ENCODE measurements at regions not wholly inside any gene's neighbourhood (a gene's known extent, or its start where the extent isn't known, plus 50 kb on each side); places are given as distances from the start of the nearest gene placed in this dataset.
"Not testable (repeated sequence)": the region's sequence is repeated elsewhere in the genome, so short reads cannot be mapped to it uniquely, and the experiment has no call there.

DNA sequence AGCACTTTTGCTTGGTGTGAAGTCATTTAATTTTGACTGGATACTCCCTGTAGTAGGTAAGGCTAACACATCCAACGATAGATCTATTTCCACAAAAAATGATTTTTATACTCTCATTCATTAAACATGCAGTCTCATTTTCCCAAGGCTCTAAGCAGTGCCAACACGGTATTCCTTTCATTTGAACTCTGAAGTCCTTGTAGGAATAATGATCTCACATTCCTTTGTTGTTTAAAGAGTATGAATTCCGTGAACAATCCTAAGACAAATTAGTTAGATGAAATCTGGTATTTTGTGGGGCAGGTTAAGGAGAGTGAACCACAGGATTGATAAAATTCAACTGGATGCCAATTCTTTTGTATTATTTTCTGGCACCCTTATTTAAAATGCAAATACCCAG, 66.6 kb downstream of the LACC1 start:
- DNase-seq (no peak), ATAC-seq (no peak)
- Histone ChIP-seq H3K9me3 (peaks cover 0 to 23% (median 8%) of the 10 kb centered on the region in 11 donors), H3K27me3 (peaks cover 0 to 22% (median 0%) of the 10 kb centered on the region in 7 donors), H3K27ac (no peak overlapping the region), H3K4me1 (no peaks in the 10 kb centered on the region), H3K36me3 (no peaks in the 10 kb centered on the region), H3K4me3 (no peak overlapping the region)
- WGBS, 2 donors: 84 to 87% methylated on average over 3 of the region's 3 CpGs
- intact Hi-C loops (cut with DNase I): no loop called here
- TF ChIP-seq, protein P1, sequence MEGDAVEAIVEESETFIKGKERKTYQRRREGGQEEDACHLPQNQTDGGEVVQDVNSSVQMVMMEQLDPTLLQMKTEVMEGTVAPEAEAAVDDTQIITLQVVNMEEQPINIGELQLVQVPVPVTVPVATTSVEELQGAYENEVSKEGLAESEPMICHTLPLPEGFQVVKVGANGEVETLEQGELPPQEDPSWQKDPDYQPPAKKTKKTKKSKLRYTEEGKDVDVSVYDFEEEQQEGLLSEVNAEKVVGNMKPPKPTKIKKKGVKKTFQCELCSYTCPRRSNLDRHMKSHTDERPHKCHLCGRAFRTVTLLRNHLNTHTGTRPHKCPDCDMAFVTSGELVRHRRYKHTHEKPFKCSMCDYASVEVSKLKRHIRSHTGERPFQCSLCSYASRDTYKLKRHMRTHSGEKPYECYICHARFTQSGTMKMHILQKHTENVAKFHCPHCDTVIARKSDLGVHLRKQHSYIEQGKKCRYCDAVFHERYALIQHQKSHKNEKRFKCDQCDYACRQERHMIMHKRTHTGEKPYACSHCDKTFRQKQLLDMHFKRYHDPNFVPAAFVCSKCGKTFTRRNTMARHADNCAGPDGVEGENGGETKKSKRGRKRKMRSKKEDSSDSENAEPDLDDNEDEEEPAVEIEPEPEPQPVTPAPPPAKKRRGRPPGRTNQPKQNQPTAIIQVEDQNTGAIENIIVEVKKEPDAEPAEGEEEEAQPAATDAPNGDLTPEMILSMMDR (IDR thresholded peaks at IDR 0.05): no peak

DNA sequence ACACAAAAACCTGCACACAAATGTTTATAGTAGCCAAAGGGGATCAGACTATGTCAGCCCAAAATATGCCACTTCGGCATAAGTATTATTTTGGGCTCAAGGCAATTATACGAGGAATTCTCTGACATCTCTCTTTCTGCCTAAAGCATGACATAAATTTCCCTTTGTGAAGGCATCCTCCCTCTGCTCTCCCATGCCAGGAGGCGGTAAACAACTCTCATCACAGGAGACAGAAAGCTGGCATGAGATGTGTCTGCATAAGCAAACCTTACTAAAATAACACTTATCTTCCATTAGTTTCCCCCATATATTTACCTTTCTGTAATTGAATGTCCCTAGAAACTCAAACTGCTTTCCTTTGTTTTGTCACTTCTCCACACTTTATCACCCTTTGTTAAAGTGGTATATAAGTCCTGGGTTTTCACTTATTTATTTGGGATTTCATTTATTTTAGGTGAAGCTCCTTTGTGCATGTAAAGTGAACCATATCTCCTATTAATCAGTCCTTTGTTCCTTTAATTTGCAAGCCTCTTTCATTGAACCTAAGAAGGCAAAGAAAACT, 68.3 kb downstream of the LACC1 start:
- WGBS, 2 donors: 90 to 96% methylated on average over 3 of the region's 3 CpGs
- no peaks in the 10 kb centered on the region for H3K4me1 ChIP-seq
- ATAC-seq (no peak), DNase-seq (no peak)
- TF ChIP-seq, protein P1 (IDR thresholded peaks at IDR 0.05): no peak
- peaks cover 0 to 6% (median 0%) of the 10 kb centered on the region in 7 donors for H3K27me3 ChIP-seq
- peaks cover 0 to 23% (median 8%) of the 10 kb centered on the region in 11 donors for H3K9me3 ChIP-seq
- no peak overlapping the region for H3K4me3 ChIP-seq
- intact Hi-C loops (cut with DNase I): no loop called here
- H3K36me3 ChIP-seq: no peaks in the 10 kb centered on the region
- no peak overlapping the region for H3K27ac ChIP-seq

DNA sequence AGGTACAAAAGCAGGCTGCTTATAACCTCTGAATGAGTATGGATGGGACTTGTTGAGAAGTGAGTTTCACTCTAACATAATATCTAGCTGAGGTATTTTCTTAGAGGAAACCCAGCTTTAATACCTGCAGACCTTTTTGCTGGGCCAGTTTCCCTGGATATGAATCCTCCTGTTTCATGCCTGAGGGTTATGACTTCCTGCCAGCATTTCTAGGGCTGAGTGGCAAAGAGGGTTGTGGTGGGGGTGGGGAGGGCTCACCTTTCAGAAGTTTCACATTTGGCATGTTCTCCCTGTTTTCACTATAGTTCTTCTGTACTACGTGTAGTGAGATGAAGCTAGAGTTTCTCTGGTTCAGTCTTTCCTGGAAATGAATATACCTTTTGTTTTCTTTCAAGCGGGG, 73.7 kb downstream of the LACC1 start:
- DNase-seq (no peak), ATAC-seq (no peak)
- TF ChIP-seq, protein P1 (IDR thresholded peaks at IDR 0.05): no peak
- Histone ChIP-seq H3K27me3 (peaks cover 0 to 16% (median 0%) of the 10 kb centered on the region in 7 donors), H3K27ac (no peak overlapping the region), H3K36me3 (no peaks in the 10 kb centered on the region), H3K4me1 (peaks cover 0 to 9% (median 0%) of the 10 kb centered on the region in 9 donors), H3K4me3 (no peak overlapping the region), H3K9me3 (peaks cover 0 to 10% (median 2%) of the 10 kb centered on the region in 11 donors)
- 77 to 78% methylated on average over 2 of the region's 2 CpGs for WGBS, 2 donors
- intact Hi-C loops (cut with DNase I): no loop called here

DNA sequence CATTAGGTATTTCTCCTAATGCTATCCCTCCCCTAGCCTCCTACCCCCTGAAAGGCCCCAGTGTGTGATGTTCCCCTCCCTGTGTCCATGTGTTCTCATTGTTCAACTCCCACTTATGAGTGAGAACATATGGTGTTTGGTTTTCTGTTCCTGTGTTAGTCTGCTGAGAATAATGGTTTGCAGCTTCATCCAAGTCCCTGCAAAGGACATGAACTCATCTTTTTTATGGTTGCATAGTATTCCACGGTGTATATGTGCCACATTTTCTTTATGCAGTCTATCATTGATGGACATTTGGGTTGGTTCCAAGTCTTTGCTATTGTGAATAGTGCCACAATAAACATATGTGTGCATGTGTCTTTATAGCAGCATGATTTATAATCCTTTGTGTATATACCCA, 77.3 kb downstream of the LACC1 start:
- H3K4me1 ChIP-seq; H3K9me3 ChIP-seq; DNase-seq; H3K4me3 ChIP-seq; intact Hi-C loops (cut with DNase I); ATAC-seq; H3K36me3 ChIP-seq; H3K27ac ChIP-seq: not testable (repeated sequence)
- WGBS, 2 donors: 97 to 98% methylated on average over 1 of the region's 1 CpG
- H3K27me3 ChIP-seq: peaks cover 0 to 16% (median 0%) of the 10 kb centered on the region in 7 donors

DNA sequence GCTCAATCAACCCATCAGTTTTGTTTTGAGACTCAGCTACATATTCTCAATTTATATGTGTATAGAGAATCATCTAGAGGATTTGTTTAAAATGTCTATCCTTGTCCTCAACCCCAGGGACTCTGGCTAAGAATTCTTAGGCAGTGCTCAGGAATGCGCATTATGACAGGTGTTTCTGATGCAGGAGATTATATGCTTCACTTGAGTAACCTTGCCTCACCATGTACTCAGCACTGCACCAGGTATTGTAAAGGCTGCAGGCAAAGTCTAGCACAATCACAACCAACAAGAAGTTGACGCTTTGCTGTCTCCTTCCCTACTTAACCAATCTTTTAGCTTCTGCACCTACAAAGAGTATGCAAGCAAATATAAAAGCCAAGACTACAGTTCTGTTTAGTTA, 79.6 kb downstream of the LACC1 start:
- DNase-seq (no peak), ATAC-seq (no peak)
- Histone ChIP-seq H3K4me1 (no peaks in the 10 kb centered on the region), H3K27ac (no peak overlapping the region), H3K9me3 (no peaks in the 10 kb centered on the region), H3K36me3 (no peaks in the 10 kb centered on the region), H3K4me3 (no peak overlapping the region), H3K27me3 (peaks cover 0 to 12% (median 0%) of the 10 kb centered on the region in 7 donors)
- WGBS, 2 donors: 97 to 98% methylated on average over 2 of the region's 2 CpGs
- TF ChIP-seq, protein P1 (IDR thresholded peaks at IDR 0.05): no peak
- intact Hi-C loops (cut with DNase I): no loop called here
